Lung microvascular endothelial cell (primary cell): ENCODE measurements at regions not wholly inside any gene's neighbourhood (a gene's known extent, or its start where the extent isn't known, plus 50 kb on each side); places are given as distances from the start of the nearest gene placed in this dataset.
"Not testable (repeated sequence)": the region's sequence is repeated elsewhere in the genome, so short reads cannot be mapped to it uniquely, and the experiment has no call there.

Experiments used
- DNase-seq, 2 donors: peaks; one replicate each; pipeline versions ENCODE4 v3.0.0 to v3.0.0-alpha.2; 2010; ENCODE audit warnings: low read depth in 2 of 2

DNA sequence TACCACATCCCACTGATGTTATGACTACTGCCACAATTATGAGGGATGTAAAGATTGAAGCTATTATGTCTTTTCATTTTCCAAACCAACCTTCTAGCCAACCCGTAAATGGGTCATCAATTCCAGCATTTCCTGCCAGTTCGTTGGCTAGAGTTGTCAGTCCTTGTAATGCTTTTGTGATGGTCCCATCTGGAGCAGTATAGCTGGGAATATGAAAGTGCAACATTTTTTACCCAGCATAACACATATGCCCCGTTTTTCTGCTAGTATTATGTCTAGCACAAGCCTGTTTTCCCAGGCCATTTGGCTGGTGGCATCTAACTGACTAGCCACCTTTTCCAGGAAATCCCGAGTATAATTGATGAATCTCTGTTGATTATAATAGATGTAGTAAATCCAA, 1501.6 kb upstream of the SLC39A10 start:
- DNase-seq = no peak

DNA sequence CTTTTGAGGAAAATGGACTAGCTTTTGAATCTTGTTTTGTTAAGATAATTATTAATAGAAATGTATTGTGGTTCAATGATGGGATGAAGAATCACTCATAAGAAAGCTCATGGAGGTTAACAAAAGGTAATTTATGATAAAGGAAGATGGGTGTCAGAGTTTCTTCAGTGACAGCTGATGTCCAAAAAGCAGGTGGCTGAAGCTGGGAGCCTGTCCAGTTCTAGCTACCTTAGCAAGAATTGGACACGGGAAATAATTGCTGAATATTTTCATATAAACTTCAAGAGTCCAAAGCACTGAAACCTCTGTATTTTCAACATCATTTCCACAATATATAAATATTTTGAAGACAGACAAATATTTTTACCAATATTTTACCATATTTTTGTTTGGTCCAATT, 1505.8 kb upstream of the SLC39A10 start:
- no peak for DNase-seq

DNA sequence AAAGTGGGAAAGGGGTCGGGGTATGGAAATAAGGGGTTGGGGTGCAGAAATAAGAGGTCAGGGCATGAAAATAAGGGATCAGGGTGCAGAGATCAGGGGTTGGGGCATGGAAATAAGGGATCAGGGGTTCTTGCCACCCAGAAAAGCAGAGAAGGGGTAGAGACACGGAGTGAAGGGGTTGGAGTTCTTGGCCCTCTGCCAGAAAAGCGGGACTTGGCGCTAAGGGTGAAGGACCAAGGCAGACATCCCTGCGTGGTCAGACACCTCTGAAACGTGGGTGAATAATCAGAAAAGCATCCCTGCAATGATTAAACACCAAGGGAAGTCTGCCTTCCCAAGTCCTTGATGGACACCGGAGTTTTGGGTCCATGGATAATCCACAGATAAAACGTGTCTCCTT, 1521.6 kb upstream of the SLC39A10 start:
- DNase-seq = no peak

DNA sequence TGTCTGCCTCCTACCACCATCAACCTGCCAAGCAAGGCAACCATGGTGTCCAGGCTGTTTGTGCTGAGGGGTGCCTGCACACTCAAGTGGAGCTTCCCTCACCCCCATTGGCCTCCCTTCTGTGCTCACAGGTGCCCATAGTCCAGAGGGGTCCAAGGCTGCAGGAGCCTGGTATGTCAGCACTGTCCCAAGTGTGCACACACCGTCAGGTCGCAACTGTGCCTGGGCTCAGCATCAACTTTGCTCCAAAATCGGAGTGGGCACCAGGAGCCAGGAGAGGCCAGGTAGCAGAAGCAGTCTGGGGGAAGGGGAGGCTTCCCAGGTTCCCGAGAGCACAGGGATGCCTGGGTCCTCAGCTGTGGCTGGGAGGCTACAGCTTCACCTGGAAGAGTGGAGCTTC, 1528.2 kb upstream of the SLC39A10 start:
- no peak for DNase-seq

DNA sequence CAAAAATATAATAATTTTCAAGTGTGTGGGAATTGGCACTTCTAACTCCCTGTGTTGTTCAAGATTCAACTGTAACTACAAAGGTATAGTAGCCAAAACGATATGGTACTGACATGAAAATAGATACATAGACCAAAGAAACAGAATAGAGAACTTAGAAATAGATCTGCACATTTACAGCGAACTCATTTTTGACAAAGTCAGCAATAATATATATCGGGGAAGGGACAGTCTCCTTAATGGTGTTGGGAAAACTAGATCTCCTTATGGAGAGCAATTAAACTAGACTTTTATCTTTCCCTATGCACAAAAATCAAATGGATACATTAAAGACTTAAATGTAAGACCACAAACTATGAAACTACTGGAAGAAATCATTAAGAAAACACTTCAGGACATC, 1530.6 kb upstream of the SLC39A10 start:
- no peak for DNase-seq

DNA sequence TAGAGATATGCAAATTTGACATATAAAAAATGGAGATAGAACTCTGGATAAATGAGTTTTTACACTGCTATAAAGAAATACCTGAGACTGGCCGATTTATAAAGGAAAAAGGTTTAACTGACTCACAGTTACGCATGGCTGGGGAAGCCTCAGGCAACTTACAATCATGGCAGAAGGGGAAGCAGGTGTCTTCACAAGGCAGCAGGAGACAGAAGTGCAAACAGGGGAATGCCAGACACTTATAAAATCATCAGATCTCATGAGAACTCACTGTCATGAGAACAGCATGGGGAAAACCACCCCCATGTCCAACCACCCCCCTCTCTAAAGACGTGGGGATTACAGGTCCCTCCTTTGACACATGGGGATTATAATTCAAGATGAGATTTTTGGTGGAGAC, 1540.2 kb upstream of the SLC39A10 start:
- DNase-seq = no peak

DNA sequence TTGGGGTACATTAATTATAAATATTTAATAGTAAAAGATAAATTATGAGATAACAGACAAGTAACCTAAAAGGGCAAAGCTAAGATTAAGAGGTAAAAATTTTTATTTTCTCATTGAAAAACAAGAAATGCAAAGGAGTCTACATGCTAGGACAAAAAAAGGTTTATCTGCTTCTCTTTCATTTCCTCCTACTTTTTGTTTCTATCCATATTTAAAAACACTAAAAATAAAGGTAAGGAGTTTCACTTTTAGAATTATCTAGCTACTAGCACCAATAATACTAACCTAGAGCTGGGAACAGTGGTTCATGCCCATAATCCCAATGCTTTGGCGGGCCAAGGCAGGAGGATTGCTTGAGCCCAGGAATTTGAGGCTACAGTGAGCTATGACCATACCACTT, 1551.7 kb upstream of the SLC39A10 start:
- no peak for DNase-seq

DNA sequence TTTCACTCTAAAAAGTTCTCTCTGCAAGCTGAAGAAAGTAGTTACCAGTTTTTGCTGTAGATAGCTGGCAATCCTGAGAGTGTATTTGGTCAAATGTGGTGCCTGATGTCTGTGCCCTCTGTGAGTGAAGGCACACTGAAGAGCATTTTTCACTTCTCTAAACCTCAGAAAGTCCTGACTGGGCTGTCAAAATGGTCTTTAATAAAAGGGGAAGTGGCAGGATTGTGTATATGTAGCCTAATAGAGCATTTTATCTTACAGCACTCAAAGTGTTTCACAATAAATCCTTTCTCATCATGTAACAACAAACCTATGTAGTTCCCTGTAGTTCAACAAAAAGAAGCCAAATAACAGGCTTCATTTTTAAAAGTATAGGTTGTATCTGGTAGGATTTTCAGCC, 1552.3 kb upstream of the SLC39A10 start:
- no peak for DNase-seq

DNA sequence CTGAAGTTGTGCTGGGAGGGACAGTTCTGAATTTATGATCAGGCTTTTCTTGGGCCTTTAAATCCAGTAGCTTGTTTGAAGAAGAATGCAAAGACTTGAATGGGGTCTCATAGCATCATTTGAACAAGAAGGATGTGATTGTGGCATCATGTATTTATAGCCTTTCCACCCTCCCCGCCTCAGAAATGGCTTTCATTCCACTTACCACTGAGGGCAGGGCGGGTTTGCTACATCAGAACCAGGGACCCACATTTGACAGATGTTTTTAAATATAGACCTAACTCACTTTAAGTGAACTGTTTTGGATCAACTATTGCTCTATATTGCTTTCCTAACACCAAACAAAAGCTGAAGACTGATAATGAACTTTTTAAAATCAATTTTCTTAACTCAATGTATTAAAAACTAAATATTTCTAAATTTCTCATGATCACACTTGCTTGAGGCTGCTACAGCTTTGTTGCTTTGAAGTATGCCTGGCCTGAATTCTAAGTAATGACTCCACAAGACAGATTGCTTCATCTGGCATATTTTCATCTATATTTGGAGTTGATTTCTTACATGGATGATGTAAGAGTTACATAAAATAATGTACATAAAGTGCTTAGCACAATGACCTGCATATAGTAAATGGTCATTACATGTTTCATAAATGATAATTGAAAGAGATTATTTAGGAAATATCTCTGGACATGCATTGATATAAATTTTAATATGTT, 1552.9 kb upstream of the SLC39A10 start:
- DNase-seq = no peak

DNA sequence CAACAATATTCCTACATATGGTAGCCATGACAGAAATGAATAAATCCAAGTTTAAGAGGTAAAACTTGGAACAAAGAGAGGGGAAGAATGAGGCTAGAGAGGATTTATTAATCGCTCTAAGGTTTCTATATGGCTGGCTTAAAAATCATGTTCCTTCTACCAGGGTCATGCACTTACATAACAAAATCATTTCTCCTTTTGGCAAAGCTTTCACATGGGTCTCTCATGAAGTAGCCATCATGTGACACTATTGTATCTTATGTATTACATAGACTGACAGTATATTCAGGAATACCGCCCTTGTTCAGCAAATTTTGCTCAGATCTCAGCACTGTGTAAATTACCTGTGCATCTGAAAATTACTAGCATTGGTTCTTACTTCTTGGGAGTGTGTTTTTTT, 1554.5 kb upstream of the SLC39A10 start:
- DNase-seq = no peak

DNA sequence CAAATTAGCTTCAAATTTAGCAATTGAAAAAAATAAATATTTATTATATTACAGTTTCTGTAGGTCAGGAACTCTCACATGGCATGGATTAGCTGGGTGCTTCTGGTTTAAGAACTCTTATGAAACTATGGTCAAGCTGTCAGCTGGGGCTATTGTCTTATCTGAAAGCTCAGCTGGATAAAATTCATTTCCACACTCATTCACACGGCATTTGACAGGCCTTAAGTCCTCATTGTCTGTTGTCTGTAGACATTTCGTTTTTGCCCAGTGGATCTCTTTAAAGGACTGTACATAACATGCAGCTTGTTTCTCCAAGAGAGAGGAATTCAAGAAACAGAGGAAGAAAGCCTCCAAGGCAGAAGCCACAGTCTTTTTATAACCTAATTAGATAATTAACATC, 1556.8 kb upstream of the SLC39A10 start:
- no peak for DNase-seq

DNA sequence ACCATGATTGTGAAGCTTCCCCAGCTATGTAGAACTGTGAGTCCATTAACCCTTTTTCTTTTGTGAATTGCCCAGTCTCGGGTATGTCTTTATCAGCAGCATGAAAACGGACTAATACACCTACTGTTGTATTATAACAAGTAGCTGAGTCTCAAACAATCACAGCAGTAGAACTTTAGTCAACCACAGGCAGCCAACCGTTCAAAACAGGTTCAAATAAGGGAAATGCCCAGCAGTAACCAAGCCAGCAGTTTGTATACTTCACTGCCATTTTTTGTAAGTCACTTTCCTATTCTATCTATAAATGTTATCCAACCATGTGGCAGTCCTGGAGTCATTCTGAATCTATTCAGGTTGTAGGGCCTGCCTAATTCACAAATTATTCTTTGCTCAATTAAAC, 1560.6 kb upstream of the SLC39A10 start:
- no peak for DNase-seq

DNA sequence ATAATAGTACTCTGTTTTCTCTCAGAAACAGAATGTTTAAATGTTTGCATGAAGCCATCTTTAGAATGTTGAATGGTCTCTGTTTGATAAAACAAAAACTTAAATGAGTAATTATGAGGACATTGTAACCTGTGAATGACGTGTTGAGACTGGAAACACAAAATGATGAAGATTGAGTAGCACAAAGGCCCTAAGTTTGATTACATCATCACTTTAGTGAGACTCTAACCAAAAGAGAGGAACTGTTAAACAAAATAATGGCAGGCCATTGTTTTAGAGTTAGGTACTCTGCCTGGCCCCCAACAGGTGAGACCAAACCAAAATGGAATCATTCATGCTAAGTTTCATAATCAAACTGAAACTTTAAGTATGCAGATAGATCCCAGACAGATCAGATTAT, 1561.7 kb upstream of the SLC39A10 start:
- no peak for DNase-seq

DNA sequence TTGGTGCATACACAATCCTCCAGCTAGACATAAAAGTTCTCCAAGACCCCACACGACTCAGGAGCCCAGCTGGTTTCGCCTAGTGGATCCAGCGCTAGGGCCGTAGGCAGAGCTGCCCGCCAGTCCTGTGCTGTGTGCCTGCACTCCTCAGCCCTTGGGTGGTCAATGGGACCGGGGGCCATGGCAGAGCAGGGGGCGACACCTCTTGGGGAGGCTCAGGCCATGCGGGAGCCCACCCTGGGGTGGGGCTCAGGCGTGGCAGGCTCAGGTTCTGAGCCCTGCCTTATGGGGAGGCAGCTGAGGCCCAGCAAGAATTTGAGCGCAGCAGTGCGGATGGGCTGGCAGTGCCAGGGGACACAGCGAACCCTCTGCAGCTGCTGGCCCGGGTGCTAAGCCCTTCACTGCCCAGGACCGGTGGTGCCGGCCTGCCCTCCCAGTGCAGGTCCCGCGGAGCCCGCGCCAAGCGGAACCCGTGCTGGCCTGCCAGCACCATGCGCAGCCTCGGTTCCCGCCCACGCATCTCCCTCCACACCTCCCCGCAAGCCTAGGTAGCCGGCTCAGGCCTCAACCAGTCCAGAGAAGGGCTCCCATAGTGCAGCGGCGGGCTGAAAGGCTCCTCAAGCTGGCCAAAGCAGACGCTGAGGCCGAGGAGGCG, 1566.6 kb upstream of the SLC39A10 start:
- DNase-seq = no peak

DNA sequence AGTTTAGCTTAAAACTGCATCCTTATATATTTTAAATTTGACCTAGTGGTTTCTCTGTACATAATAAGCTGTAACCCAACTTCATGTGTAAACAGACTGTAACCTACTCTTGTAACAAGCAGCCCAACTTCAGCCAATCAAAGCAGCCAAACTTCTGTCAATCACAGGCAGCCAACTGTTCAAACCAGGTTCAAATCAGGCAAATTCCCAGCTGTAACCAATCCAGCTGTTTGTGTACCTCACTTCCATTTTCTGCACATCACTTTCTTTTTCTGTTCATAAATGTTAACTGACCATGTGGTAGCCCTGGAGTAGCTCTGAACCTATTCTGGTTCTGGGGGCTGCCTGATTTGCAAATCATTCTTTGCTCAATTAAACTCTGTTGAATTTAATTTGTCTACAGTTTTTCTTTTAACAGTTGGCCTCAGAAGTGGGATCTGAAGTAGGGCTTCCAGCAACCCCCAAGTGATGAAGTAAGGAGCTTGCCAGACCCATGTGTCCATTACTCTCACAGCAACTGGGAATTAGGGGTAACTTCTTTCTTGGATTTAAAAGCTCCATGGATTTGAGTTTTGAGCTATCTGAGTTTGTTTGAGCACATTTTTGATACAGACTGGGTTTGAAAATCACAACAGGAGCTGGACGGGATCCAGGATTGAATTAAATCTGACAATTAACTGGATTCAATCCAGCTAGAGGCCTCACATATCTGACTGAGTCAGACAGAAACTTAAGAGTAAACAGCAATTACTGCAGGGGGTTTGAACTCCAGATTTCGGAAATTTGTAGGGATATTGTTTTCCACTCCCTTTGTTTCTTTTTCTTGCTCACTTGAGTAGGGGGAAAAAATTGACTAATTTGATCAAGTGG, 1569.7 kb upstream of the SLC39A10 start:
- no peak for DNase-seq

DNA sequence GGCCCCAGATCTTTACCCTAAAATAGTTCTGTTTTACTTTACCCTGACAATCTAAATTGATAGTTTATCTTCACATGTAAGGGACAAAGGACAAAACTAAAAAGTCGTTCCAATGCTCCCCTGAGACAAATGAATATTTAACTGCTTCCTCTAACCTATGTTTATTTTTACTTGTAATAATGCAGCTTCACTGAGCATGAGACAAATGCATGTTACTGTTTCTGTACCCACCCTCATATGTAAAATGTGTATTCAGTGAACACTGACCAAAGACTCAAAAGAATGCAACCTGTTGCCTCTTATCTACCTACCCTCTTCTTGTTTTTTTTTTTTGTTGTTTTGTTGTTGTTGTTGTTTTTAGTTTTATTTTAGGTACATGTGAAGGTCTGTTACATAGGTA, 1570.9 kb upstream of the SLC39A10 start:
- DNase-seq = no peak

DNA sequence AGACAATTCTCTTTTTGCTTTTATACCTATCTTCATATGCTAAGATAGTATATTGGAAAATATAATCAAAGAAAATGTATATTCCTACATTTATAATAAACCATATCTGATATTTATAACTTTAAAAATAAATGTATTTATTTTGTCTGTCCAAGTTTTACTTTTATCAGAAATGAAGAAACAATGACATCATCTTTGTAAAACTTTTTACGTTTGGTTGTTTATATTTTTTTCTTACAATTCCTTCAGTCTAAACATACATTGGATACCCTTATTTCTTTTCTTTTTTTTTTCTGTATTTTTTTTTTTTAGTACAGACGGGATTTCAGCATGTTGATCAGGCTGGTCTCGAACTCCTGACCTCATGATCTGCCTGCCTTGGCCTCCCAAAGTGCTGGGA, 1577.0 kb upstream of the SLC39A10 start:
- no peak for DNase-seq

DNA sequence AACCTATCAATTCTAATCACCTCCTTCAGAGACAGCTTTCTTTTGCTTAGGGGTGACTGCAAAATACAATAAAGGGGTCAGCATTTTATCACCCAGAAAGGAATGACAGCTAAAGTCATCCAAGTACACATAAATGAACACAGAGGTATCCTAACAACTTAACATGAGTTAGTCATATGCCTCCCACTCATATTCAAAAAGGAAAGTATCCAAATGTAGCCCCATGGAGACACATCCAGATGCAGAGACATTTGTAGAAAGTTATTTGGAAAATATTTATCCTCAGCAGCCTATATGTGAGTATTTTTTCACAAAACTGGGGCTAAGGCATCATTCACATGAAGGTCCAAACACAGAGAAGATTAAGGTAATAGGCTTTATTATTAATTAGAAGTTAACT, 1579.7 kb upstream of the SLC39A10 start:
- DNase-seq = no peak

DNA sequence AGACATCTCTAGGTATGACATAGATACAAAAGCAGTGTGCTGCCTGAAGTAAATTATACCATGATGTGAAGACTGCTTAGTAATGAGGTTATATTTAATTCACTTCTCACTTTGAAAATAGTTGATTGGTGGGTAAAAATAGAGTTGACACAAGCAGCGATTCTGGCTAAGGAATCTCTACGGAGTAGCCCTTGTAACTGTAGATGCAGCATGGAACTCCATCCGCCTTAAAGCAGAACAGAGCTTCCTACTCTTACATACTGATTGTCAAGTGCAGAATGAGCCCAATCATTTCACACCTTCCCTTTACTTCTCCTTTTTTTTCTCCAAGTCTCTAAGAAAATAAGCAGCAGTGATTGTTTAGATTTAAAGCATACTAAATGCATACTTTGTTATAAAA, 1594.6 kb upstream of the SLC39A10 start:
- no peak for DNase-seq

DNA sequence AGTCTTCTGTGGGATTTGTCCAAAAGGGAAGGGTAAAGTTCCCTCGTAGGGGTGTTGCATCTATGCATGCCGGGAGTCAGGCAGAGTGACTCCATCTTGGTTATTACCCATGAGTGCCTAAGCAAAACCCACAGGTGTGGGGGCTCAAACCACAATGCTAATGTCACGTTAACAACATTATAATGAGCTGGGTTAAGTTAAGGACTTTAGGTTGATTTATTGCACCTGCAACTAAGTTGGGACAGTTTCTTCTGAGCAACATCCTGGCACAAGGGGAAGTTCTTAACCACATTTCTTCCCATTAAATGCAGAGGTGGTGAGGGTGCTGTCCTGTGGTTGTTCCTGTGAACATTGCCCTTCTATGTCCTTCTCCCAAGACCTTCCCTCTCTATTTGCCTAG, 1596.8 kb upstream of the SLC39A10 start:
- DNase-seq = no peak

DNA sequence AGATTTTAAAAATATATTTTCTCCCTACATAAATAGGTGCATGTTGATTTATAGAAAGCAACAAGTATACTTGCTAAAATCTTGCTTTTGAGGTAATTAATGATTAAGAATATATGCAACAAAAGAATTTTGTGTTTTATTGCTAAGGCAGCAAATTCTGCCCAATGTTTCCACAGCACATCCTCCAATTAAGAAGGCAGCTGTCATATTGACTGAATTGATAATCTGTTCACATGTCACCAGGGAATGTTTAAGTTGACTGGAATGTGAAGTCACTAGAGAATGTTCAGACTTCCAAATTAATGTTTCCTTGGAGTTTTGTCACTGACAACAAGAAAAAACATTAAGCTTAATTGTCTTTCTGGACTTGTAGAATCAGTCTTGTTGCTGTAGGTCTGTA, 1602.7 kb upstream of the SLC39A10 start:
- DNase-seq = no peak

DNA sequence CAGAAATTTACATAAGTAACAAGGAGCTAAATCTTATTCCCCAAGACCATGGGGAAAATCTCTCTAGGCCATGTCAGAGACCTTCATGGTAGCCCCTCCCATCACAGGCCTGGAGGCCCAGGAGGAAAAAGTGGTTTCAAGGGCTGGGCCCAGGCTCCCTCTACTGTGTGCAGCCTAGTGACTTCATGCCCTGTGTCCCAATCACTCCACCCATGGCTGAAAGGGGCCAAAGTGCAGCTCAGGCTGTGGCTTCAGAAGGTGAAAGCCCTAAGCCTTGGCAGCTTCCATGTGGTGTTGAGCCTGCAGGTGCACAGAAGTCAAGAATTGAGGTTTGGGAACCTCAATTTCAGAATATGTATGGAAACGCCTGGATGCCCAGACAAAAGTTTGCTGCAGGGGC, 1612.7 kb upstream of the SLC39A10 start:
- no peak for DNase-seq

DNA sequence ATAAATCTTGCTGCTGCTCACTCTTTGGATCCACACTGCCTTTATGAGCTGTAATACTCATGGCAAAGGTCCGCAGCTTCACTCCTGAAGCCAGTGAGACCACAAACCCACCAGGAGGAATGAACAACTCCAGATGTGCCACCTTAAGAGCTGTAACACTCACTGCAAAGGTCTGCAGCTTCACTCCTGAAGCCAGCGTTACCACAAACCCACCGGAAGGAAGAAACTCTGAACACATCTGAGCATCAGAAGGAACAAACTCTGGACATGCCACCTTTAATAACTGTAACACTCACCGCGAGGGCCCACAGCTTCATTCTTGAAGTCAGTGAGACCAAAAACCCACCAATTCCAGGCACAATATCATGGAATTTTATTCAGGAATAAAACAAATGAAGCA, 1635.9 kb upstream of the SLC39A10 start:
- DNase-seq = not testable (repeated sequence)
